GM12864 (cell line): ENCODE measurements at regions not wholly inside any gene's neighbourhood (a gene's known extent, or its start where the extent isn't known, plus 50 kb on each side); places are given as distances from the start of the nearest gene placed in this dataset.

Experiments
- DNase-seq: peaks from one replicate; pipeline ENCODE4 v3.0.0-alpha.2; 2011; ENCODE audit warnings: low read depth
- H3K4me3 ChIP-seq: 2 replicates; pipeline ENCODE4 v1.5.1; 2011; ENCODE audit warnings: mild to moderate bottlenecking, low read depth, low read length, control low read depth
- CTCF ChIP-seq: IDR thresholded peaks from 2 replicates; pipeline ENCODE4 v1.5.1; 2011; ENCODE audit warnings: low read depth, mild to moderate bottlenecking, moderate library complexity, low read length, control low read depth, inconsistent platforms; ENCODE audit errors: missing control alignments

GRCh38 chr5:22928821-22929482, 75.8 kb upstream of the CDH12 start:
- no peak overlapping the region for H3K4me3 ChIP-seq
- DNase-seq, result no peak

GRCh38 chr5:22926574-22926973, 73.4 kb upstream of the CDH12 start:
- H3K4me3 ChIP-seq, result no peak overlapping the region
- DNase-seq, result no peak
- no peak for TF ChIP-seq CTCF

More at GRCh38 chr5:22928821-22929482, 75.8 kb upstream of the CDH12 start:
- no peak for TF ChIP-seq CTCF

GRCh38 chr5:22918511-22918910, 65.4 kb upstream of the CDH12 start:
- no peak for DNase-seq
- H3K4me3 ChIP-seq, result no peak overlapping the region
- no peak for TF ChIP-seq CTCF

GRCh38 chr5:22916393-22916792, 63.2 kb upstream of the CDH12 start:
- no peak for DNase-seq
- no peak overlapping the region for H3K4me3 ChIP-seq
- TF ChIP-seq CTCF, result no peak

- DNase-seq, result no peak
- H3K4me3 ChIP-seq, result no peak overlapping the region
- TF ChIP-seq CTCF, result no peak
Measured at GRCh38 chr5:22911019-22911418, 57.9 kb upstream of the CDH12 start.

- no peak overlapping the region for H3K4me3 ChIP-seq
- no peak for DNase-seq
- TF ChIP-seq CTCF, result no peak
Measured at GRCh38 chr5:22910523-22910922, 57.4 kb upstream of the CDH12 start.

- no peak overlapping the region for H3K4me3 ChIP-seq
- no peak for DNase-seq
- TF ChIP-seq CTCF, result no peak
Measured at GRCh38 chr5:22908586-22908985, 55.4 kb upstream of the CDH12 start.
